ENCODE measurements at regions not wholly inside any gene's neighbourhood (a gene's known extent, or its start where the extent isn't known, plus 50 kb on each side); places are given as distances from the start of the nearest gene placed in this dataset.

DNA sequence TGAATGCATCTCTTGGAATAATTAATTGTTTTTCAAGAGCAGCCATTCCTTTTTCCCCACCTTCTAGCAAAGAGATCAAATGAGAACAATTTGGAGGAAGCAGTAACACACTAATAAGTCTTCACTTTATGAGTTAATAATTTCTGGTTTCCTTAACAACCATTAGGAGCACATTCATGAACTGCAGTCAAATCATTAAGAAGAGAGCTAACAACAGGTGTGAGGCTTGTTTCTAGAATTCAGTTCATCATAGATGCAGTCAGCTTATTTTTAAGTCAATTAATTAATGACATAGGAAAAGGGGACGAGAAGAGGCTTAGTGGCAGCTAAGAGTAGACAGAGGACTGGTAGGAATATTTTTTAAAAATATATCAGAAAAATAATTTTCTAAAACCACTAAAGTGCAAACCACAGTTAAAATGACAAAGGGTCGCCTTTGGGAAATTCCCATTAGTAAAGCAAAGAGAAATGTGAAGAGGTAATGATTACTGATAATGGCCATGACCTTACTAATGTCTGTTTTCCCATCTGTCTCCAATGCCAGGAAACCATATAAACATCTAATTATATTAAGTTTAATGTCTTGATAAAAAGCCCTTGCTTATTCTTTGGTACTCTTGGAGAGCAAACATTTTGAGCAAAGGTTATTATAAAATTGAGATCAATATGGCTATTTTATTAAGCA, 184.2 kb downstream of the KCNJ2 start:
- Histone ChIP-seq H3K27ac (no peak overlapping the region), H3K4me1 (no peaks in the 10 kb centered on the region), H3K9me3 (no peaks in the 10 kb centered on the region), H3K4me3 (no peak overlapping the region), H3K27me3 (no peaks in the 10 kb centered on the region), H3K36me3 (no peaks in the 10 kb centered on the region)
- no peak for DNase-seq (ENCODE audit: low spot score in 2 of 2)
- TF ChIP-seq EP300 (IDR thresholded peaks at IDR 0.05): no peak
- TF ChIP-seq, protein P1, sequence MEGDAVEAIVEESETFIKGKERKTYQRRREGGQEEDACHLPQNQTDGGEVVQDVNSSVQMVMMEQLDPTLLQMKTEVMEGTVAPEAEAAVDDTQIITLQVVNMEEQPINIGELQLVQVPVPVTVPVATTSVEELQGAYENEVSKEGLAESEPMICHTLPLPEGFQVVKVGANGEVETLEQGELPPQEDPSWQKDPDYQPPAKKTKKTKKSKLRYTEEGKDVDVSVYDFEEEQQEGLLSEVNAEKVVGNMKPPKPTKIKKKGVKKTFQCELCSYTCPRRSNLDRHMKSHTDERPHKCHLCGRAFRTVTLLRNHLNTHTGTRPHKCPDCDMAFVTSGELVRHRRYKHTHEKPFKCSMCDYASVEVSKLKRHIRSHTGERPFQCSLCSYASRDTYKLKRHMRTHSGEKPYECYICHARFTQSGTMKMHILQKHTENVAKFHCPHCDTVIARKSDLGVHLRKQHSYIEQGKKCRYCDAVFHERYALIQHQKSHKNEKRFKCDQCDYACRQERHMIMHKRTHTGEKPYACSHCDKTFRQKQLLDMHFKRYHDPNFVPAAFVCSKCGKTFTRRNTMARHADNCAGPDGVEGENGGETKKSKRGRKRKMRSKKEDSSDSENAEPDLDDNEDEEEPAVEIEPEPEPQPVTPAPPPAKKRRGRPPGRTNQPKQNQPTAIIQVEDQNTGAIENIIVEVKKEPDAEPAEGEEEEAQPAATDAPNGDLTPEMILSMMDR (IDR thresholded peaks at IDR 0.05): no peak
- no peak for TF ChIP-seq POLR2AphosphoS5 (IDR thresholded peaks at IDR 0.05)
- 82% methylated on average over 2 of the region's 2 CpGs for WGBS

GRCh38 chr17:70355185-70355584, 185.9 kb downstream of the KCNJ2 start:
- Histone ChIP-seq H3K4me3 (no peak overlapping the region), H3K27me3 (no peaks in the 10 kb centered on the region), H3K4me1 (no peaks in the 10 kb centered on the region), H3K9me3 (no peaks in the 10 kb centered on the region), H3K27ac (no peak overlapping the region), H3K36me3 (no peaks in the 10 kb centered on the region)
- 56% methylated on average over 2 of the region's 2 CpGs for WGBS
- DNase-seq (ENCODE audit: low spot score in 2 of 2): no peak
- TF ChIP-seq POLR2AphosphoS5 (IDR thresholded peaks at IDR 0.05): no peak
- TF ChIP-seq EP300 (IDR thresholded peaks at IDR 0.05): no peak
- TF ChIP-seq, protein P1 (IDR thresholded peaks at IDR 0.05): no peak
- no peak for TF ChIP-seq POLR2A (IDR thresholded peaks at IDR 0.05)

GRCh38 chr17:70357190-70357589, 187.9 kb downstream of the KCNJ2 start:
- Histone ChIP-seq H3K36me3 (no peaks in the 10 kb centered on the region), H3K4me3 (no peak overlapping the region), H3K4me1 (no peaks in the 10 kb centered on the region), H3K9me3 (no peaks in the 10 kb centered on the region), H3K27me3 (no peaks in the 10 kb centered on the region), H3K27ac (no peak overlapping the region)
- DNase-seq (ENCODE audit: low spot score in 2 of 2): no peak
- TF ChIP-seq POLR2AphosphoS5 (IDR thresholded peaks at IDR 0.05): no peak
- TF ChIP-seq, protein P1 (IDR thresholded peaks at IDR 0.05): no peak
- TF ChIP-seq EP300 (IDR thresholded peaks at IDR 0.05): no peak
- no peak for TF ChIP-seq POLR2A (IDR thresholded peaks at IDR 0.05)
- WGBS: 87% methylated on average over 5 of the region's 5 CpGs

DNA sequence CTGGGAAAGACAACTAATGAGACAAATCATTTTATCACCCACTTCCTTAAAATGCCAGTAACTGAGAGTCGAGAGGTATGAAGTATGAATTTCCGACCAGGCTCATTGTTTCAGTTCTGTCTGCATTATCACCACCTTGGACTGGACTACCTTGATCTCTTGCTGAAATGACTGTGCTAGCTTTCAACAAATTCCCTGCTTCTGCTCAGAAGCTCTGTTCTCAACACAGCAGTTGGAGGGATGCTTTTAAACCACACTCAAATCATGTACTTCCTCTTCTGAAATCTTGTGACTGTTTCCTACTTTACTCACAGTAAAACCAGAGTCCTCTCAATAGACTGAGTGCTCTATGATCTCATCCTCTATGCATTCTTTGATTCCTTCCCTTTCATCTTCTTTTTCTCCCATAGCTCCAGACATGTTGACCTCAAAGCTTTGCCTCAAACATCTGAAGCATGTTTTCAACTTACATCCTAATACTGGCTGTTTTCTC, 195.8 kb downstream of the KCNJ2 start:
- no peaks in the 10 kb centered on the region for H3K4me1 ChIP-seq
- H3K4me3 ChIP-seq: no peak overlapping the region
- no peaks in the 10 kb centered on the region for H3K36me3 ChIP-seq
- H3K27ac ChIP-seq: no peak overlapping the region
- WGBS: 18% methylated on average over 2 of the region's 2 CpGs
- no peaks in the 10 kb centered on the region for H3K9me3 ChIP-seq
- TF ChIP-seq POLR2AphosphoS5 (IDR thresholded peaks at IDR 0.05) (no peak), POLR2A (IDR thresholded peaks at IDR 0.05) (no peak)
- DNase-seq (ENCODE audit: low spot score in 2 of 2): no peak
- no peaks in the 10 kb centered on the region for H3K27me3 ChIP-seq

DNA sequence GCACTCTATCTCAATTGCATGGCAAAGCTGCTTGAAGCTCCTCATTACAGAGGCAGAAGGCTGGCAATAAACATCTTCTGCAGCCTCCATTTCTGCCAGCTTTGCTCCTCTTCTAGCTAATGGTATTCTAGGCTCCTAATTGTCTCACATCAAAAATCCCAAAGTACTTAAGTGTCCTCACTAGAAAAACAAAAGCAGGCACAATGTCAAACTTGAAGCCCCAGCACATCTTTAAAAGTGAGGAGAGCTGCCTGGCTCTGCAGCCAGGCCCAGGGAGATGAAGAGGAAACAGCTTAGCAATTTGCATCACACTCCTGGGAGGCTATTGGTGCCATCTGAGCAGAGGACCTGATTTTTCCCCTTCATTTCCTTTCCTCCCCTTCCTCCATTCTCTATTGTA, 197.1 kb downstream of the KCNJ2 start:
- H3K27ac ChIP-seq: no peak overlapping the region
- H3K4me1 ChIP-seq: no peaks in the 10 kb centered on the region
- H3K27me3 ChIP-seq: no peaks in the 10 kb centered on the region
- no peak overlapping the region for H3K4me3 ChIP-seq
- DNase-seq (ENCODE audit: low spot score in 2 of 2): no peak
- no peaks in the 10 kb centered on the region for H3K36me3 ChIP-seq
- TF ChIP-seq, protein P1 (IDR thresholded peaks at IDR 0.05): no peak
- no peak for TF ChIP-seq POLR2AphosphoS5 (IDR thresholded peaks at IDR 0.05)
- no peak for TF ChIP-seq EP300 (IDR thresholded peaks at IDR 0.05)
- no peak for TF ChIP-seq POLR2A (IDR thresholded peaks at IDR 0.05)
- no peaks in the 10 kb centered on the region for H3K9me3 ChIP-seq

- H3K36me3 ChIP-seq: no peaks in the 10 kb centered on the region
- DNase-seq (ENCODE audit: low spot score in 2 of 2): no peak
These were observed 198.7 kb downstream of the KCNJ2 start for GRCh38 chr17:70368011-70368410.

More at GRCh38 chr17:70368011-70368410, 198.7 kb downstream of the KCNJ2 start:
- Histone ChIP-seq H3K27me3 (no peaks in the 10 kb centered on the region), H3K4me3 (no peak overlapping the region), H3K9me3 (no peaks in the 10 kb centered on the region), H3K27ac (no peak overlapping the region), H3K4me1 (no peaks in the 10 kb centered on the region)
- TF ChIP-seq POLR2AphosphoS5 (IDR thresholded peaks at IDR 0.05) (no peak), EP300 (IDR thresholded peaks at IDR 0.05) (no peak), POLR2A (IDR thresholded peaks at IDR 0.05) (no peak)
- TF ChIP-seq, protein P1 (IDR thresholded peaks at IDR 0.05): no peak
